ENCODE measurements at regions not wholly inside any gene's neighbourhood (a gene's known extent, or its start where the extent isn't known, plus 50 kb on each side); places are given as distances from the start of the nearest gene placed in this dataset.

GRCh38 chr5:105812304-105812703 is 1858.4 kb downstream of the EFNA5 start:
- TF ChIP-seq, protein P1, sequence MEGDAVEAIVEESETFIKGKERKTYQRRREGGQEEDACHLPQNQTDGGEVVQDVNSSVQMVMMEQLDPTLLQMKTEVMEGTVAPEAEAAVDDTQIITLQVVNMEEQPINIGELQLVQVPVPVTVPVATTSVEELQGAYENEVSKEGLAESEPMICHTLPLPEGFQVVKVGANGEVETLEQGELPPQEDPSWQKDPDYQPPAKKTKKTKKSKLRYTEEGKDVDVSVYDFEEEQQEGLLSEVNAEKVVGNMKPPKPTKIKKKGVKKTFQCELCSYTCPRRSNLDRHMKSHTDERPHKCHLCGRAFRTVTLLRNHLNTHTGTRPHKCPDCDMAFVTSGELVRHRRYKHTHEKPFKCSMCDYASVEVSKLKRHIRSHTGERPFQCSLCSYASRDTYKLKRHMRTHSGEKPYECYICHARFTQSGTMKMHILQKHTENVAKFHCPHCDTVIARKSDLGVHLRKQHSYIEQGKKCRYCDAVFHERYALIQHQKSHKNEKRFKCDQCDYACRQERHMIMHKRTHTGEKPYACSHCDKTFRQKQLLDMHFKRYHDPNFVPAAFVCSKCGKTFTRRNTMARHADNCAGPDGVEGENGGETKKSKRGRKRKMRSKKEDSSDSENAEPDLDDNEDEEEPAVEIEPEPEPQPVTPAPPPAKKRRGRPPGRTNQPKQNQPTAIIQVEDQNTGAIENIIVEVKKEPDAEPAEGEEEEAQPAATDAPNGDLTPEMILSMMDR (IDR thresholded peaks at IDR 0.05; ENCODE audit: insufficient read depth, low read length, poor library complexity, severe bottlenecking), result no peak

DNA sequence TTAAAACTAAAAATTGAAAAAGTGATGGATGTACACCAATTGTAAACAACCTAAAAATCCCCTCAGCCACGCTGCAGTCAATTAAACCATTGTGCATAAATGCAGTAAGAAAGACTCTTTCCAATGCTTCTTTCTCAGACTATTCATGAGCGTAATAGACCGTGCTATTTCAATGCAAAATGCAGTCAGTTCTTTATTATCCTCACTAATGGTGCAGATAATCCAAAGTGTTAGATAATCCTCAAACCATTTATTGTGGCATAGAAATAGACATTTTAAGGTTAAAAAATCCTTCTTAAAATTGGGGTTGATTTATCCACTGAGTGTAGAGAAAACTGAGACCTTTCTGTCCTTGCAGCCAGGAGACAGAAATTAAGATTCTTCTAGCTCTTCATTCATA is 1862.8 kb downstream of the EFNA5 start:
- TF ChIP-seq, protein P1 (IDR thresholded peaks at IDR 0.05; ENCODE audit: insufficient read depth, low read length, poor library complexity, severe bottlenecking), result no peak
- no peak for DNase-seq (ENCODE audit: low read depth)
- Histone ChIP-seq H3K4me3 (ENCODE audit: low read depth, low read length) (no peak overlapping the region), H3K27me3 (ENCODE audit: control insufficient read depth, insufficient read depth, low read length) (no peaks in the 10 kb centered on the region), H3K36me3 (ENCODE audit: control insufficient read depth, insufficient read depth, low read length) (no peaks in the 10 kb centered on the region)

More at GRCh38 chr5:105812304-105812703, 1858.4 kb downstream of the EFNA5 start:
- Histone ChIP-seq H3K4me3 (ENCODE audit: low read depth, low read length) (no peak overlapping the region), H3K27me3 (ENCODE audit: control insufficient read depth, insufficient read depth, low read length) (no peaks in the 10 kb centered on the region), H3K36me3 (ENCODE audit: control insufficient read depth, insufficient read depth, low read length) (no peaks in the 10 kb centered on the region)
- DNase-seq (ENCODE audit: low read depth), result no peak

GRCh38 chr5:105807290-105807689 is 1863.4 kb downstream of the EFNA5 start:
- Histone ChIP-seq H3K36me3 (ENCODE audit: control insufficient read depth, insufficient read depth, low read length) (no peaks in the 10 kb centered on the region), H3K4me3 (ENCODE audit: low read depth, low read length) (no peak overlapping the region), H3K27me3 (ENCODE audit: control insufficient read depth, insufficient read depth, low read length) (no peaks in the 10 kb centered on the region)
- no peak for DNase-seq (ENCODE audit: low read depth)
- TF ChIP-seq, protein P1 (IDR thresholded peaks at IDR 0.05; ENCODE audit: insufficient read depth, low read length, poor library complexity, severe bottlenecking), result no peak

DNA sequence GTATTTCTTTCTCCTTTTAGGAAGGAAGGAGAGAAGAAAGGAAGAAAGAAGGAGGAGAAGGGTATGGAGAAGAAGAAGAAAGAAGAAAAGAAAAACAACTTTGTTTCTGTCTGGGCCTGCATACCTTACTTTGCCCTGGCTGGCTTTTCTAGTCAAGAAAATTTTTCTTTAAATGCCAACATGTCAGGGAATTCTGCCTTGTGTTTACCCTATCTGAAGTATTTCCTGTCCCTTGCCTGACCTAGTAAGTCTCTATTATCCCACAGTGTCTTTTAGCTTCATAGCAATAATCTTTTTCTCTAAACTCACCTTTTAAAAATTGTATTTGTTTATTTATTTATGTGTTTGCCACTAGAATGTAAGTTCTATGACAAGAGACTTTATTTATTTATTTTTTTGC is 1864.1 kb downstream of the EFNA5 start:
- Histone ChIP-seq H3K27me3 (ENCODE audit: control insufficient read depth, insufficient read depth, low read length) (no peaks in the 10 kb centered on the region), H3K4me3 (ENCODE audit: low read depth, low read length) (no peak overlapping the region), H3K36me3 (ENCODE audit: control insufficient read depth, insufficient read depth, low read length) (no peaks in the 10 kb centered on the region)
- TF ChIP-seq, protein P1 (IDR thresholded peaks at IDR 0.05; ENCODE audit: insufficient read depth, low read length, poor library complexity, severe bottlenecking), result no peak
- no peak for DNase-seq (ENCODE audit: low read depth)

GRCh38 chr5:105803431-105803830 is 1867.3 kb downstream of the EFNA5 start:
- H3K27me3 ChIP-seq (ENCODE audit: control insufficient read depth, insufficient read depth, low read length), result no peaks in the 10 kb centered on the region
- no peak overlapping the region for H3K4me3 ChIP-seq (ENCODE audit: low read depth, low read length)
- no peaks in the 10 kb centered on the region for H3K36me3 ChIP-seq (ENCODE audit: control insufficient read depth, insufficient read depth, low read length)
- TF ChIP-seq, protein P1 (IDR thresholded peaks at IDR 0.05; ENCODE audit: insufficient read depth, low read length, poor library complexity, severe bottlenecking), result no peak
- DNase-seq (ENCODE audit: low read depth), result no peak

DNA sequence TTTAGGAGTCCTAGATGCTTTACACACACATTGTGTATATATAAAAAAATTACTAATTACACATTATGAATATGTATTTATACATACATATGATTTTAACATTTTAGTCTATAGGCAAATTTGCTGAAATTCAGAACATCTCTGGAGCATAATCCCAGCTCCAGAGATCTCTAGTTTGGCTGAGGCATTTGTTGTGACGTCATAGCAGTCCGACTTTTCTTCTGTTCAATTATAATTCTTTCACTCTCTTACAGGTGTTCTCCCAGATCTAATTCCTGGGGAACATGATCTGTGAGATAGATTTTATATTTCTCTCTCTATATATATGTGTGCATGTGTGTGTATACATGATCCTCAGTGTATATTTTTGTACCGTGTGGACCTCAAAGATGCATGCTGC is 1876.2 kb downstream of the EFNA5 start:
- Histone ChIP-seq H3K4me3 (ENCODE audit: low read depth, low read length) (no peak overlapping the region), H3K27me3 (ENCODE audit: control insufficient read depth, insufficient read depth, low read length) (no peaks in the 10 kb centered on the region), H3K36me3 (ENCODE audit: control insufficient read depth, insufficient read depth, low read length) (no peaks in the 10 kb centered on the region)
- no peak for DNase-seq (ENCODE audit: low read depth)
- TF ChIP-seq, protein P1 (IDR thresholded peaks at IDR 0.05; ENCODE audit: insufficient read depth, low read length, poor library complexity, severe bottlenecking), result no peak
